ENCODE measurements at regions not wholly inside any gene's neighbourhood (a gene's known extent, or its start where the extent isn't known, plus 50 kb on each side); places are given as distances from the start of the nearest gene placed in this dataset.

- no peak overlapping the region for H3K27ac Mint-ChIP-seq
- H3K27me3 Mint-ChIP-seq (ENCODE audit: low read depth) = peaks cover 9% of the 10 kb centered on the region
- no peaks in the 10 kb centered on the region for H3K4me1 Mint-ChIP-seq (ENCODE audit: low read depth)
- H3K9me3 Mint-ChIP-seq = no peaks in the 10 kb centered on the region
- no peaks in the 10 kb centered on the region for H3K36me3 Mint-ChIP-seq (ENCODE audit: low read depth)
- no peak overlapping the region for H3K4me3 Mint-ChIP-seq
- no peak for DNase-seq (ENCODE audit: low spot score)
Measured at GRCh38 chr11:123273616-123274015, 78.6 kb upstream of the CLMP start.

- Mint-ChIP-seq H3K27ac (no peak overlapping the region), H3K4me1 (ENCODE audit: low read depth) (peaks cover 3% of the 10 kb centered on the region), H3K9me3 (no peaks in the 10 kb centered on the region), H3K36me3 (ENCODE audit: low read depth) (no peaks in the 10 kb centered on the region), H3K4me3 (no peak overlapping the region), H3K27me3 (ENCODE audit: low read depth) (peaks cover 5% of the 10 kb centered on the region)
- DNase-seq (ENCODE audit: low spot score) = no peak
Measured at GRCh38 chr11:123272565-123272964, 77.5 kb upstream of the CLMP start.

GRCh38 chr11:123268156-123268555, 73.1 kb upstream of the CLMP start:
- H3K4me3 Mint-ChIP-seq = no peak overlapping the region

GRCh38 chr11:123265951-123266350, 70.9 kb upstream of the CLMP start:
- no peak for DNase-seq (ENCODE audit: low spot score)
- H3K27ac Mint-ChIP-seq = no peak overlapping the region
- no peaks in the 10 kb centered on the region for H3K9me3 Mint-ChIP-seq
- H3K4me1 Mint-ChIP-seq (ENCODE audit: low read depth) = peaks cover 10% of the 10 kb centered on the region
- no peaks in the 10 kb centered on the region for H3K36me3 Mint-ChIP-seq (ENCODE audit: low read depth)
- peaks cover 20% of the 10 kb centered on the region for H3K27me3 Mint-ChIP-seq (ENCODE audit: low read depth)
- H3K4me3 Mint-ChIP-seq = no peak overlapping the region

More at GRCh38 chr11:123268156-123268555, 73.1 kb upstream of the CLMP start:
- peaks cover 18% of the 10 kb centered on the region for H3K27me3 Mint-ChIP-seq (ENCODE audit: low read depth)
- H3K36me3 Mint-ChIP-seq (ENCODE audit: low read depth) = no peaks in the 10 kb centered on the region
- no peak for DNase-seq (ENCODE audit: low spot score)
- H3K9me3 Mint-ChIP-seq = no peaks in the 10 kb centered on the region
- H3K4me1 Mint-ChIP-seq (ENCODE audit: low read depth) = peaks cover 6% of the 10 kb centered on the region
- H3K27ac Mint-ChIP-seq = no peak overlapping the region

- Mint-ChIP-seq H3K27me3 (ENCODE audit: low read depth) (peaks cover 20% of the 10 kb centered on the region), H3K4me3 (no peak overlapping the region)
Measured at GRCh38 chr11:123264431-123264780, 69.4 kb upstream of the CLMP start.

GRCh38 chr11:123261345-123262106, 66.5 kb upstream of the CLMP start:
- Mint-ChIP-seq H3K9me3 (no peaks in the 10 kb centered on the region), H3K27ac (no peak overlapping the region), H3K4me1 (ENCODE audit: low read depth) (peaks cover 7% of the 10 kb centered on the region), H3K36me3 (ENCODE audit: low read depth) (no peaks in the 10 kb centered on the region), H3K4me3 (peak overlapping the region; percentile 27), H3K27me3 (ENCODE audit: low read depth) (peaks cover 24% of the 10 kb centered on the region)
- peak; percentile 67 for DNase-seq (ENCODE audit: low spot score)

More at GRCh38 chr11:123264431-123264780, 69.4 kb upstream of the CLMP start:
- peaks cover 10% of the 10 kb centered on the region for H3K4me1 Mint-ChIP-seq (ENCODE audit: low read depth)
- no peaks in the 10 kb centered on the region for H3K36me3 Mint-ChIP-seq (ENCODE audit: low read depth)
- no peak overlapping the region for H3K27ac Mint-ChIP-seq
- no peaks in the 10 kb centered on the region for H3K9me3 Mint-ChIP-seq
- no peak for DNase-seq (ENCODE audit: low spot score)

- peaks cover 7% of the 10 kb centered on the region for H3K4me1 Mint-ChIP-seq (ENCODE audit: low read depth)
- no peaks in the 10 kb centered on the region for H3K9me3 Mint-ChIP-seq
- no peaks in the 10 kb centered on the region for H3K36me3 Mint-ChIP-seq (ENCODE audit: low read depth)
- no peak for DNase-seq (ENCODE audit: low spot score)
- no peak overlapping the region for H3K4me3 Mint-ChIP-seq
- peaks cover 26% of the 10 kb centered on the region for H3K27me3 Mint-ChIP-seq (ENCODE audit: low read depth)
- no peak overlapping the region for H3K27ac Mint-ChIP-seq
Measured at GRCh38 chr11:123260511-123261211, 65.6 kb upstream of the CLMP start.

GRCh38 chr11:123258877-123259276, 63.8 kb upstream of the CLMP start:
- Mint-ChIP-seq H3K4me3 (no peak overlapping the region), H3K27ac (no peak overlapping the region), H3K4me1 (ENCODE audit: low read depth) (peaks cover 5% of the 10 kb centered on the region), H3K9me3 (no peaks in the 10 kb centered on the region), H3K36me3 (ENCODE audit: low read depth) (no peaks in the 10 kb centered on the region), H3K27me3 (ENCODE audit: low read depth) (peaks cover 20% of the 10 kb centered on the region)
- no peak for DNase-seq (ENCODE audit: low spot score)

GRCh38 chr11:123257370-123257769, 62.3 kb upstream of the CLMP start:
- H3K27me3 Mint-ChIP-seq (ENCODE audit: low read depth) = peaks cover 20% of the 10 kb centered on the region
- no peak overlapping the region for H3K4me3 Mint-ChIP-seq
- no peak overlapping the region for H3K27ac Mint-ChIP-seq
- no peak for DNase-seq (ENCODE audit: low spot score)
- H3K4me1 Mint-ChIP-seq (ENCODE audit: low read depth) = peaks cover 3% of the 10 kb centered on the region
- no peaks in the 10 kb centered on the region for H3K9me3 Mint-ChIP-seq
- H3K36me3 Mint-ChIP-seq (ENCODE audit: low read depth) = no peaks in the 10 kb centered on the region

GRCh38 chr11:123255909-123256308, 60.9 kb upstream of the CLMP start:
- H3K4me3 Mint-ChIP-seq = no peak overlapping the region
- no peaks in the 10 kb centered on the region for H3K4me1 Mint-ChIP-seq (ENCODE audit: low read depth)
- H3K27ac Mint-ChIP-seq = no peak overlapping the region
- no peaks in the 10 kb centered on the region for H3K9me3 Mint-ChIP-seq
- H3K27me3 Mint-ChIP-seq (ENCODE audit: low read depth) = peaks cover 25% of the 10 kb centered on the region
- H3K36me3 Mint-ChIP-seq (ENCODE audit: low read depth) = no peaks in the 10 kb centered on the region
- no peak for DNase-seq (ENCODE audit: low spot score)

GRCh38 chr11:123254357-123254756, 59.3 kb upstream of the CLMP start:
- Mint-ChIP-seq H3K4me1 (ENCODE audit: low read depth) (no peaks in the 10 kb centered on the region), H3K4me3 (no peak overlapping the region), H3K36me3 (ENCODE audit: low read depth) (no peaks in the 10 kb centered on the region), H3K27me3 (ENCODE audit: low read depth) (peaks cover 31% of the 10 kb centered on the region), H3K9me3 (no peaks in the 10 kb centered on the region), H3K27ac (no peak overlapping the region)
- DNase-seq (ENCODE audit: low spot score) = no peak

- Mint-ChIP-seq H3K4me3 (no peak overlapping the region), H3K36me3 (ENCODE audit: low read depth) (no peaks in the 10 kb centered on the region), H3K27ac (no peak overlapping the region), H3K27me3 (ENCODE audit: low read depth) (peaks cover 31% of the 10 kb centered on the region), H3K4me1 (ENCODE audit: low read depth) (no peaks in the 10 kb centered on the region), H3K9me3 (no peaks in the 10 kb centered on the region)
- no peak for DNase-seq (ENCODE audit: low spot score)
Measured at GRCh38 chr11:123253911-123254310, 58.9 kb upstream of the CLMP start.

- no peak for DNase-seq (ENCODE audit: low spot score)
- H3K4me3 Mint-ChIP-seq = no peak overlapping the region
- no peak overlapping the region for H3K27ac Mint-ChIP-seq
- H3K27me3 Mint-ChIP-seq (ENCODE audit: low read depth) = peaks cover 37% of the 10 kb centered on the region
- H3K4me1 Mint-ChIP-seq (ENCODE audit: low read depth) = no peaks in the 10 kb centered on the region
- H3K9me3 Mint-ChIP-seq = no peaks in the 10 kb centered on the region
- H3K36me3 Mint-ChIP-seq (ENCODE audit: low read depth) = no peaks in the 10 kb centered on the region
Measured at GRCh38 chr11:123253223-123253622, 58.2 kb upstream of the CLMP start.

GRCh38 chr11:123251657-123252344, 56.8 kb upstream of the CLMP start:
- Mint-ChIP-seq H3K4me1 (ENCODE audit: low read depth) (peaks cover 6% of the 10 kb centered on the region), H3K4me3 (no peak overlapping the region), H3K27ac (no peak overlapping the region), H3K9me3 (no peaks in the 10 kb centered on the region), H3K27me3 (ENCODE audit: low read depth) (peaks cover 39% of the 10 kb centered on the region), H3K36me3 (ENCODE audit: low read depth) (no peaks in the 10 kb centered on the region)
- DNase-seq (ENCODE audit: low spot score) = no peak

Data from T-helper 2 cell treated with Interferon-gamma antibody and Interleukin-4, amounts not matched to agents 5 μg/mL and 100 μg/mL, for 36 hours (primary cell).